HG03575 (cell line): ENCODE measurements at regions not wholly inside any gene's neighbourhood (a gene's known extent, or its start where the extent isn't known, plus 50 kb on each side); places are given as distances from the start of the nearest gene placed in this dataset.
"Not testable (repeated sequence)": the region's sequence is repeated elsewhere in the genome, so short reads cannot be mapped to it uniquely, and the experiment has no call there.

Experiments
- ATAC-seq: cut with Tn5 transposase; IDR thresholded peaks from one replicate; pipeline ENCODE4 v1.9.1; 2021; ENCODE audit not compliant: unreplicated experiment, insufficient number of reproducible peaks, low FRiP score; ENCODE audit errors: extremely low read depth

DNA sequence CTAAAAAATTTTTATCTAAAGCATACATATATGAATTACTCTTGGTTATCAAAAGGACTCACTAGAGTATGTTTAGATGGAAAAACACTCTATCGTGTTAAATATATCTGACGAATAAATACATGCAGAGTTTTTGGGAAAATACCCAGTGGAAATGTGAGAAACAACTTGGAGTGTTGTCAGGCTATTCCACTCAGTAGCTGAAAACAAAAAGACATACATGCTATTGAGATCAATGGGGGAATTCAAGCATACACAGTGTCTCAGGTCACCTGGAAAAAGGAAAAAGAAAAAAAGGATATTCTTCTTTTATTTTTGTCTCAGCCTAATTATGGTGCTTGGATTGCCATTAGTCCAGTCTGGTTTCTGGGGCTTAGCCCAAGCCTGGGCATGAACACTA, 247.0 kb upstream of the LYPLAL1 start:
- no peak for ATAC-seq

DNA sequence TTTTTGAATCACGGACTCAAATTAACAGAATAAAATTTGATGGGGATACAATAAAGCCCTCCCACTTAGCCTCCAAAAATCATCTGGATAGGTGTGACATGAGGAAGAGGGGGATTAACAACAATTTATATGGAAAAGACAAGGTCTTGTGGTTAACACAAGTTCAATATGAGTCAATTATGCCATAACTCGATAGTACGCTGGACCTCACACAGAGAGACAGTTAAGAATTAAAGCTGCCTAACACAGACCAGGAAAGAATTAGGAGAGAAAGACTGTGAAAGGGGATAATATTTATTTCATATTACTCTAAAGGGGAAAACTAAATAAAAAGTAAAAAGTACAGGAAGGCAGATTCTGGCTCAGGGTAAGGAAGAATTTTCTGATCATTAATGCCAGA, 243.7 kb upstream of the LYPLAL1 start:
- no peak for ATAC-seq

DNA sequence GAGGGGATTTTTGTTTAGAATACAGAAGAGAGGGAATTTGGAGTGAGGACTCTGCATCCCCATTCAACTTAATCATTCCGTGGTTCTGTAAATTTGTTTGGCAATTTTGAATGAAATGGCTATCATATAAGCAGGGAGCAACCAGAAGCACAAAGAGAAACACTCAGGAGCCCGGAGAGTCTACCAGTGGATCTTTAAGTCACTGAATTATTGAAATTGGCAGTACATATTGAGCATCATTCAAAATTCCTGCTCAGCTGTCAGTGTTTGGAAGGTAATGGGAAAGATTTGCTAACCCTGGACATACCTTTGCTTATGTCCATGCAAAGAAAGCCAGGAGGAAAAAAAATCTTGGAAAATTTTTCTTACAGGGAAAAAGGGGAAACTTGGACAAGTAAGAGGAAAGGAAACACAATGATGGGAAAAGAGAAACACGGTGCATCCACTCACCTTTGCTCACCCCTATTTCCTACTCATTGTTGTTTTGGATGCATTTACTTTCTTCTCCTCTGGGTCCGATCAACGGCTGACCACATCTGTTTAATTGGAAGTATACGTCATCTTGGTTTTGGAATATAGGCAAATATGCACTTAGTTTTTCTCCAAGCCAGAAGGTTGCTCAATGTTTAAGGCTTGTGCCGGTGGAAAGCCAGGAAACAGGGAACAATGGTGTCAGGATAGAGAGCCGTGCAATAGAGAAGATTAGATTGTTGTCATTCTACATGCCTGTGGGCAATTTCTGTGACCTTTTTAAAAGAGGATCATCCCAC, 243.0 kb upstream of the LYPLAL1 start:
- ATAC-seq: no peak

DNA sequence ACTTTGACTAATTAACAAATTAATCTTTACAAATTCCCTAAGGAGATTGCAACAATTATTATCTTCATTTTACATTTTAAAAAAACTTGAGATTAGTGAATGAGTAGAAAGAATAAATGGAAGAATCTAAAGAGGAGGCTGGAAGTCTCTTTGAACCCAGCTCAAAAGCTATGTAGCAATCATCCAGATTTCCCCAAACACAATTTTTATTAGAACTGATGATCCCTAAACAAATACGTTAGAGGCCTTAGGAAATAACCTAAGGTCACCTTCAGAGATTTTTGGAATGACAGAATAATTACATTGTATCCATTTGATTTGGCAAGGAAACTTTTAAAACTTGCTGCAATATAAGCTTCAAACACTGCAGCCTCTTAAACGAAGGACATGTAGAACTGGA, 242.4 kb upstream of the LYPLAL1 start:
- ATAC-seq: no peak

DNA sequence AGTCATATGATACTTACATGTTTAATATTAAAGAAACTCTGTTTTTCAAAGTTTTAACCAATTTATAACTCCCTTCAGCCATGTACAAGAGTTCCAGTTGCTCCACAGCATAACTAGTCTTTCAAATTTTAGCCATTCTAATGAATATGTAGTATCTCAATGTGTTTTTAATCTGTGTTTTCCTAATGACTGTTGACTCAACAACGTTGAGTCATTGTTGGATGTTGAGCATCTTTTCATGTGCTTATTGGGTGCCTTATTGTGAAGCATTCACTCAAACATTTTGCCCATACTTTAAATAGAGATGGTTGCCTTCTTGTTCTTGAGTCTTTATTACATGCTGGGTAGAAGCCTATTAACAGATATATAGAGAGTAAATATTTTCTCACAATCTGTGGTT, 240.2 kb upstream of the LYPLAL1 start:
- ATAC-seq: no peak

DNA sequence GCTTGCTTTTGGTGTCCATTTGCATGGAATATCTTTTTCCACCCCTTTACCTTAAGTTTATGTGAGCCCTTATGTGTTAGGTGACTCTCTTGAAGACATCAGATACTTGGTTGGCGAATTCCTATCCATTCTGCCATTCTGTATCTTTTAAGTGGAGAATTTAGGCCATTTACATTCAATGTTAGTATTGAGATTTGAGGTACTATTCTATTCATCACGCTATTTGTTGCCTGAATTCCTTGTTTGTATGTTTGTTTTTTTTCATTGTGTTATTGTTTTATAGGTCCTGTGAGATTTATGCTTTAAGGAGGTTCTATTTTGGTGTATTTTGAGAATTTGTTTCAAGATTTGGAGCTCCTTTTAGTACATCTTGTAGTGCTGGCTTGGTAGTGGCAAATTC, 238.3 kb upstream of the LYPLAL1 start:
- not testable (repeated sequence) for ATAC-seq

DNA sequence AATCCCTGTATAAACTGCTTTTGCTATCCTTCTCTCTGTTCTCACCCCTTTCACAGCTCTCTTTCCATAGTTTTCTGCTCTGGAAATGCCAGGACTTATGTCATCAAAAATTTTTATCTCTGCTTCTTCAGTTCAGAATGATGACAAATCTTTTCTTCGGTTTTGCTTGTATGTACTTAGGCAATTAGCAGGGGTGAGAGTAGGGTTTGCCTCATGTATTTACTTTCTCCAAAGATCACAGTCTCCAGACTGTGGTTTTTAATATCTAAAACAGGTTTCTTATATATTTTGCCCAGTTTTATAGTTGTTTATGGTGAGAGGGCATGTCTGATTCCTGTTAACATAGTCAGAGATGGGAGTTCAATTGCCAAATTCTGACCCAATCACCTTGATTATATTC, 235.4 kb upstream of the LYPLAL1 start:
- no peak for ATAC-seq

DNA sequence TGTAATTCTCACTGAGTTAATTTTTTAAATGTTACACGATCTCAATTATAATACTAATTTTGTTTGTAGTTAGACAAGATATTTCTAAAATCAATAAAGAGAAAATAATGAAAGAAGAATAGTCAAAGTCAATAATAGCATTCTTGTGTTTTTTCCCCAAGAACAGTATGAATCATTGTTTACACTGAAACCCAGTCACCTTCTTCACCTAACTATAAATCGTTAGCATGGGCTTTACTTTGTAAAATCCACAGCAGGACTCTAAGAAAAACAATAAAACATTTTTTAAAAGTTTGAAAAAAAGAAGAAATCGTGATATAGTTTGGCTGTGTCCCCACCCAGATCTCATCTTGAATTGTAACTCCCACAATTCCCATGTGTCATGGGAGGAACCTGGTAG, 234.6 kb upstream of the LYPLAL1 start:
- no peak for ATAC-seq

DNA sequence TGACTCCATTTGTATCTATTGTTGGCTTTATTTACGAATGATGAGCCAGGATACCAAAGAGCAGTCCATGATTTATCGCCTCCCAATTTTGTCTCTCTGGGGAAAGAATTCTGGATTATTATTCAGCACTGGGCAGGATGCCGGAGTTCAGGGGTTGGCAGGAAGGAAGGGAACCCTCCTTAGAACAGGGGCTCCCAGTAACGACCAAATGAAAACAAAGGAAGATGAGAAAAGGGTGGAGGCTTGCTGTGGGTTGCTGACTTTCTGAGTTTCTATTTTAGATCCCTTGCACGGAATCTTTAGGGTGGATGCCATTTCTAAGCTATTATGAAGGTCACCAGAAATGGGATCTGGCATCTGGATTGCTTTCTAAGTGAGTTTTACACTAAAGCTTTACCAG, 231.2 kb upstream of the LYPLAL1 start:
- ATAC-seq: no peak

DNA sequence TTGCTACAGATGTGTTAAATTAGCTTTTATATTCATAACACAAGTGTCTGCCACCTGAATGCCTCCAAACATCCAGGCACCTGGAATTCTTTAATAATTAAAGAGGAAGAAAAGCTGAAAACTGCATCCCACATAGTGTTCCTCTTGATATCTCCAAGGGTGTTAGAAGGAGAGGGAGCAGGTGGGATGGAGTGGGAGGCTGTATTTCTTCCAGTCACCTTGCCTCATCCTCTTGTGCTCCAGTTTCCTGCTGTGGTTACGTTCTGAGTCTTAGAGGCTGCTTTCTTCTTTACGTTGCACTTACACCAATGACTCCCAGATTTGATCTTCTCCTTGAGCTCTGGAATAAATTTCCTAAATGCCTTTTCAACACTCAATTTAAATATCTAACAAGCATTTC, 230.3 kb upstream of the LYPLAL1 start:
- ATAC-seq: no peak

DNA sequence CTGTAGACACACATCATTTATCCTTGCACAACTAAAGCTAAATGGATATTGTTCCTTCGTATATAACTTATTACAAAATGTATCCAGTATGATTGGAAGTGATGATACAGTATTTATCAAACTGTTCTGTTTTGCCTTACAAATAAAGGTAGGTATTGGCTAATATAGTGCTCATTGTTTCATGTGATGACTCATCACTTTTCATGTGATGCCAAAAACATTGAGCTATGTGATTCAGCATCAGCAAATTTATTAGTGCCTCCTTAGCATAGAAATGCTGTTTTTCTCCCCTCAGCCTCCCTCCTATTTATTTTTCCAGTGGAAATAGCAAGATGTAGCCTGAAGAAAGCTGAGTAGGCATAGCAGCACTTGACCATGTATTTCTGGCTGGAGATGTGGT, 228.6 kb upstream of the LYPLAL1 start:
- no peak for ATAC-seq

DNA sequence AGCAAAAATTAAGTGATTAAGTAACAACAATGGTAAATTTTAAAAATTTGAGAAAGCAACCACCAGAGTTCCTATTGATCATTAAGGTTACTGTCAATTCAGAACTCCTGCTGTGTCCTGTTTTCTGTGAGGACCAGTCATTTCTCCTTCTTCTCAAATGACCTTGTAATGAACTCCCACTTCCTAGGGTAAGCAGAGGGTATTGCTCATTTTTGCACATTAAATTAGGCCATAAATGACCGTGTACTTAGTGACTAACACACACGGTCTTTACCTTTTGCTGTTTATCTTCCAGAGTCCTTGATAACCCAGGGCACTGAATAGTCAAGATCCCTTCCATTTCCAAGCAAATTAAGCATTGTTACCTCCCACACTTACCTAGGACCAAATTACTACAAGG, 227.5 kb upstream of the LYPLAL1 start:
- no peak for ATAC-seq

DNA sequence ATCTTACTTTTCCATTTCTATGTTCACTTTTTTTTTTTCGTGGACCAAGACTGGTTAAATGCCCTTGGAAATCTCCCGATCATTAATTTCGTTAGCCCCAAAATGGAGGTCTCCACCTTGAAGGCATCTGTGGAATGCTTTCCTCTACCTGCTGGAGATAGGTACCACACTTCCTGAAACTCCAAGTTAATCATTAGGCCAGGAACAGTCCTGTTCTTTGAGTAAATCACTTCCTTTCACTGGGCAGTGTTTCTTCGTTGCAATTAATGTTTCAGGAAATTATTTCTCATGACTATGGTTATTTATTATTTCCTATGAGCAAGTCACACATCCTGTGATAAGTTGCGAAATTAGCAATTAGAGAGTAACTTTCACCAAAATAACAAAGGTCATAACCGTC, 225.2 kb upstream of the LYPLAL1 start:
- no peak for ATAC-seq

DNA sequence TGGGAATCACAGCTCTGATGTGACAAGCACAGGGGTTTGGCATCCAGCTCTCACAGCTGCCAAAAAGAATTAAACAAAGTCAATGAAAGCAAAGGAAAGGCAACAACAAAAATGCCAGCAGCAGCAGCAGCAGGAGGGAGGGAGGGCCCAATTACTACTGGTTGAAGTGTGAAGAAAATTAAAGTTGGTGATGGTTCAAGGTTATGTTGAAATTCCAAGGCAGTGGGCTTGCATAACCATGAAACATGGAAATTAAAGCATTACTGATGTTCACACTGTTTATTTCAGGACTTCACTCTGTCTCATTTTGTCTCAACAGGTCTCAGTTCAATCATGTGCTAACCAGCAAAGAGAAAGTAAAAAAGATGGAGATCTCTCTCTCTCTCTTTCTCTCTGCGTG, 220.3 kb upstream of the LYPLAL1 start:
- no peak for ATAC-seq

DNA sequence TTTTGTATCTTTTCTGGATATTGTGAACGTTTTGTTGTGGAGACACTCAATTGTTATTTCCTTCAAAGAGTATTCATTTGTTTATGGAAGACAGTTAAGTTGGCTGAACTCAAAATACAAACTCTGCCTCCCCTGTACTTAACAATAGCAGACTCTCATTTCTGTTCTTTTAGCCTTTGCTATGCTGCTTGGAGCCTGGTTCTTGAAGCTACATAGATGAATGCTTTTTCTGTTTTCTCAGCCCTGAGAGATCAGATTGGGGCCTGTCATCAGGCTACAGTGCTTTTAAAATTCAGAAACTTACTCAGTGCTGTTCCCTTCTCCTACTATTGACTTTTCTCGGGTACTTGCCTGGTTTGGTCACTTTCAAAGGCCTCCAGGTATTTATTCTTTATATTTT, 215.7 kb upstream of the LYPLAL1 start:
- ATAC-seq: no peak

DNA sequence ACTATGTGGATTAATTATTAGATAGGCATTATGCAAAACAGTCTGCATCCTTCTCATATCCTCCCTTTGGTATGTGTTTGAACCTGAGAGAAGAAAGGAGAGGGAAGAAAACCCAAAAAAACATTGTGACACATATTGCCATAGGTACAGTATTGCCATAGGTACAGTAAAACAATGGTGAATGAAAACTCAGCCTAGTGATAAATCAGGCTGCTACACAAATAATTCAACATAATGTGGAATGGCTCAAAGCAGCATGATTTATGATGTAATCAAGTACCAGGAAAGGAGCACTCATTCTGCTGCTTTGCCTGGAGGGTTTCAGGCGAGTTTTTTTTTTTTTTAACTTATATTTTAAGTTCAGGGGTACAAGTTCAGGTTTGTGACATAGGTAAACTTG, 213.9 kb upstream of the LYPLAL1 start:
- ATAC-seq: no peak

DNA sequence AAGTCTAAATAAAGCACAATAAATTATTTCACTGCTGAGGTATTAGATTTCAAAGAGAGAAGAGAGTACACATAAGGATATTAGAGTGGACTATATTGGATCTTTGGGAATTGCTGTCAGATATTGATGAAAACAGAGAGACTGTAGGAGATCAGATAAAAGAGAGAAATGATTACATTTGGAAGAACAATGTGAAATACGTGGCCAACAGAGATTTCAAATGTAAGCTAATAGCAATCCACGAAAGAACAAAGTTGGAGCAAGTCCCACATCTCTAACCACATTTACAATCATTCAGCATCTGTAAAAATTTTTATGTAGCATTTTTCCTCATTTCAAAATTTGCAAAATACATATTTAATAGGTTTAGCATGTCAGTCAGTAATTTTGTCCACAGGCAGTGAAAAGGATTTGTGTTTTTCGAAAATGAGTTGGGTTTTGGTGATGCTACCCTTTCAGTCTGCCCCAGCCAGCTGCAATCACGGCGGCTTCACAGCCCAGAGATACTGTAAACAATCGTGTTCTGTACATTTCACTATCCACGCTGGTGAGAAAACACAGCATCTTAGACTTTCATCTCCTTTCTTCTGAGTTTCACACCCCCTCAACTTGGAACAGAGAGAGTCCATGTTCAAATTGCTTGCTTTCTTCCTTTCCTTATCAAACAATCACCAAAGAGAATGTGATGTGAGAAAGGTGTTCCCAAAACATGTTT, 209.1 kb upstream of the LYPLAL1 start:
- no peak for ATAC-seq

DNA sequence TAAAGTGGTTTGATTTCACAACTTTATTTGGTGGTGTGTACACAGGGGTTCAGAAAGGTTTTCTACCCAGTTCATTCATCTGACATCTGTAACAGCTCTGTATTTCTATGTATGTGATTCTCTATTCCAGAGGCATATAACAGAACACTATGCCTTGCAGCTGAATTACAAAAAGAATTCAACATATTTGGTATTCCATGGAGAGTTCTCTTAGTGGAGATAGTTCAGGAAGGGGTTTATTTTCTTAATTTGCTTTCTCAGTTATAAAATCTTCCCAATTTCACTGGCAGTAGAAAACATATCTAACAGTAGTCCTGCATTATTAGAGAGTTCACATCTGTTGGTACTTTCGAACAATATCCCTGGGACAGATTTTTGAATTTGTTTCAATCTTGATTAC, 207.9 kb upstream of the LYPLAL1 start:
- no peak for ATAC-seq

DNA sequence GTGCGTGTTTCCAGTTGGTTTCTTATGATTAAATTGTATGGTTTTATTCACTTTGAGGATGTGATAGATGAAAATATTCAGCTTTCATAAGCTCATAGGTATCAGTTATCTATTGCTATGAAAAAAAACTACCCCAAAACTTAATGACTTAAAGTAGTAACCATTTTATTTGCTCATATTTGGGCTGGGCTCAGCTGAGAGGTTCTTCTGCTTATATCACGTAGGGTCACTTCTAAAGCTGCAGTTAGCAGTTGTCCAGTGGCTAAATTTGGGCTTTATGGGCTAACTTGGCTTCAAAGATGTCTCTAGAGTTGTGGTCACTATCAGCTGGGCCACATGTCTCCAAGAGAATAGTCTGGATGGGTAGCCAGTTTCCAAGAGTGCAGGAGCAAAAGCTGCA, 206.4 kb upstream of the LYPLAL1 start:
- ATAC-seq: no peak

DNA sequence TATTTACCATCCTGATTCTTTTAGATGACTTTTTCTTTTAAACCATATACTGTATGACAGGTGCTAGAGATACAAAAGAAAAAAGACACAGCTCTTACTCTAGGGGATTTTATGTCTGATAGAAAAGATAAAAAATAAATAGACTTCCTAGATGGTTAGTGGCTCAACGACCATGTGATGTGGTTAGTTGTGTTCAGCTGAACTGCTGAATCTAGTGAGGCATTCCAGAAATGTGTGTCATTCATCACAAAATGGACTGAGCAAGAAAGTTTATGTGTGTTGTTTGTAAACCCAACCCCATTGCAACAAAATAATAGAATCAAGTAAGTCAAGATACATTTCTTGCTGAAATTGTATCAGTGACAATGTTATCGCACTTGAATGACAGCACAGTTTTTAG, 205.8 kb upstream of the LYPLAL1 start:
- ATAC-seq: no peak

DNA sequence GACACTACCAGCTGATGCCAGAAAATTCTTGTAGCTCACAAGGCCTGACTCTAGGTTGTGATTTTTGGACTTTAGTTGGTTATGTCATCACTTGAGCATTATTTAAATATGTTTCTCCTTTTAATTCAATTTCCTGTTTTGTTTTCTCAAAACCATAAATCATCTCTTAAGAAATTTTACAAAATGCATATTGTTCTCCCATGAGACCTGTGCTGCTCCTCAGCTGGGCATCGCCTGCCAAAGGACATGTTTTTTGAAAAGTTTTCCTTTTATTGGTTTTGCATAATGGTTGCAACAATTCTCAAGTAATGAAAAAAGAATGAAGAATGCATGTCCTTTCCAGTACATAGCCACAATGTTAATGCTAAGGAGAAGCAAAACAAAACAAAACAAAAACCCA, 204.7 kb upstream of the LYPLAL1 start:
- no peak for ATAC-seq
